ENCODE measurements at regions not wholly inside any gene's neighbourhood (a gene's known extent, or its start where the extent isn't known, plus 50 kb on each side); places are given as distances from the start of the nearest gene placed in this dataset.

- no peak for TF ChIP-seq CTCF (conservative IDR thresholded peaks at IDR 0.05; ENCODE audit: low read length)
- no peak for TF ChIP-seq EZH2phosphoT487 (IDR thresholded peaks at IDR 0.05; ENCODE audit: borderline replicate concordance)
Measured at GRCh38 chr6:163841326-163841725, 426.8 kb downstream of the QKI start.
